Endothelial cell of umbilical vein (primary cell): ENCODE measurements at regions not wholly inside any gene's neighbourhood (a gene's known extent, or its start where the extent isn't known, plus 50 kb on each side); places are given as distances from the start of the nearest gene placed in this dataset.

Experiments used
- EZH2 ChIP-seq: IDR thresholded peaks from 2 replicates; pipeline ENCODE4 v1.6.1; 2012; ENCODE audit warnings: borderline replicate concordance, low read depth, mild to moderate bottlenecking, moderate library complexity, low read length, inconsistent platforms; ENCODE audit not compliant: severe bottlenecking
- FOS ChIP-seq: IDR thresholded peaks from 2 replicates; pipeline ENCODE4 v1.6.1; 2011; ENCODE audit warnings: mild to moderate bottlenecking, low read length, moderate library complexity, borderline replicate concordance; ENCODE audit not compliant: insufficient read depth
- JUN ChIP-seq: IDR thresholded peaks from 2 replicates; pipeline ENCODE4 v1.6.1; 2011; ENCODE audit warnings: borderline replicate concordance, low read depth; ENCODE audit not compliant: insufficient read length, insufficient read depth
- POLR2A ChIP-seq: IDR thresholded peaks from 2 replicates; pipeline ENCODE4 v1.6.1; 2012; ENCODE audit warnings: low read depth, mild to moderate bottlenecking, control low read depth, low read length
- POLR2AphosphoS5 ChIP-seq: IDR thresholded peaks from 2 replicates; pipeline ENCODE4 v1.6.1; 2012; ENCODE audit warnings: low read depth, mild to moderate bottlenecking, control low read depth, low read length, moderate library complexity; ENCODE audit not compliant: insufficient read depth
- TF ChIP-seq, protein P1 (sequence below), 2 donors: IDR thresholded peaks; 1 replicate in 1 of 2; 2 replicates in 1 of 2; pipeline ENCODE4 v1.5.1; 2011; ENCODE audit warnings: low read length in 2 of 2, mild to moderate bottlenecking in 2 of 2, moderate library complexity in 2 of 2, control low read depth in 1 of 2, inconsistent platforms in 1 of 2, low read depth in 1 of 2; ENCODE audit not compliant: insufficient read depth in 1 of 2; ENCODE audit errors: extremely low read depth in 1 of 2

DNA sequence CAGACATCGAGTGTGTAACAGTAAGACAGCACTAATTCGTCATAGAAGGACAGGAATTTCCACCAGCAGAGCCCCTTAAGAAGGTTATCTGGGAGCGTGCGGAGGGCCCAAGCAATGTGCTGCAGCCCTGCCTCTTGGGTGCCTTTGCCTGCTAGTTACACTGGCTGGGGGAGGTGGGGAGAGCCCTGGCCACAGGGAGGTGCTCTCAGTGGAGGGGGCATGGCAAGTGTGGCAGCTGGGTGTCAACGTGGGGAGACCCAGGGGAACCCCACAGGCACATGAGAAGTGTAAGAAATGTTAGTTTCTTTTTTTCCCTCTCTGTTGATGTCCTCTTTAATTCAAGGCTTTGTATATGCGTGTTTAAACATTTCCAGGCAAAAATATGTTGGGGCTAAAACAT, 50.9 kb upstream of the TMTC4 start:
- TF ChIP-seq, protein P1, sequence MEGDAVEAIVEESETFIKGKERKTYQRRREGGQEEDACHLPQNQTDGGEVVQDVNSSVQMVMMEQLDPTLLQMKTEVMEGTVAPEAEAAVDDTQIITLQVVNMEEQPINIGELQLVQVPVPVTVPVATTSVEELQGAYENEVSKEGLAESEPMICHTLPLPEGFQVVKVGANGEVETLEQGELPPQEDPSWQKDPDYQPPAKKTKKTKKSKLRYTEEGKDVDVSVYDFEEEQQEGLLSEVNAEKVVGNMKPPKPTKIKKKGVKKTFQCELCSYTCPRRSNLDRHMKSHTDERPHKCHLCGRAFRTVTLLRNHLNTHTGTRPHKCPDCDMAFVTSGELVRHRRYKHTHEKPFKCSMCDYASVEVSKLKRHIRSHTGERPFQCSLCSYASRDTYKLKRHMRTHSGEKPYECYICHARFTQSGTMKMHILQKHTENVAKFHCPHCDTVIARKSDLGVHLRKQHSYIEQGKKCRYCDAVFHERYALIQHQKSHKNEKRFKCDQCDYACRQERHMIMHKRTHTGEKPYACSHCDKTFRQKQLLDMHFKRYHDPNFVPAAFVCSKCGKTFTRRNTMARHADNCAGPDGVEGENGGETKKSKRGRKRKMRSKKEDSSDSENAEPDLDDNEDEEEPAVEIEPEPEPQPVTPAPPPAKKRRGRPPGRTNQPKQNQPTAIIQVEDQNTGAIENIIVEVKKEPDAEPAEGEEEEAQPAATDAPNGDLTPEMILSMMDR (IDR thresholded peaks at IDR 0.05; ENCODE audit: extremely low read depth in 1 of 2, insufficient read depth in 1 of 2, low read depth in 1 of 2, low read length in 2 of 2): no peak
- TF ChIP-seq POLR2A (no peak), JUN (no peak), FOS (no peak), EZH2 (no peak), POLR2AphosphoS5 (no peak)
